HG02642 (cell line): ENCODE measurements at regions not wholly inside any gene's neighbourhood (a gene's known extent, or its start where the extent isn't known, plus 50 kb on each side); places are given as distances from the start of the nearest gene placed in this dataset.
"Not testable (repeated sequence)": the region's sequence is repeated elsewhere in the genome, so short reads cannot be mapped to it uniquely, and the experiment has no call there.

Source experiments
- ATAC-seq: cut with Tn5 transposase; IDR thresholded peaks from one replicate; pipeline ENCODE4 v1.9.1; 2021; ENCODE audit warnings: mild to moderate bottlenecking; ENCODE audit not compliant: unreplicated experiment, poor library complexity

GRCh38 chr18:34942276-34942675 lies 98.9 kb upstream of the MAPRE2 start:
- no peak for ATAC-seq

- no peak for ATAC-seq
Observed at GRCh38 chr18:34942975-34943374, 98.2 kb upstream of the MAPRE2 start.

GRCh38 chr18:34943587-34943986 lies 97.6 kb upstream of the MAPRE2 start:
- no peak for ATAC-seq

- ATAC-seq = no peak
Observed at GRCh38 chr18:34947711-34948125, 93.5 kb upstream of the MAPRE2 start.

- ATAC-seq = no peak
Observed at GRCh38 chr18:34951625-34952379, 89.4 kb upstream of the MAPRE2 start.

GRCh38 chr18:34953212-34953611 lies 88.0 kb upstream of the MAPRE2 start:
- no peak for ATAC-seq

- ATAC-seq = not testable (repeated sequence)
Observed at GRCh38 chr18:34955494-34955893, 85.7 kb upstream of the MAPRE2 start.

- no peak for ATAC-seq
Observed at GRCh38 chr18:34956663-34957062, 84.5 kb upstream of the MAPRE2 start.

GRCh38 chr18:34957119-34957863 lies 83.9 kb upstream of the MAPRE2 start:
- ATAC-seq = no peak

GRCh38 chr18:34957864-34958259 lies 83.4 kb upstream of the MAPRE2 start:
- no peak for ATAC-seq

- ATAC-seq = no peak
Observed at GRCh38 chr18:34959211-34959829, 81.9 kb upstream of the MAPRE2 start.

GRCh38 chr18:34959989-34960388 lies 81.2 kb upstream of the MAPRE2 start:
- ATAC-seq = no peak

GRCh38 chr18:34965108-34965507 lies 76.1 kb upstream of the MAPRE2 start:
- ATAC-seq = no peak

- no peak for ATAC-seq
Observed at GRCh38 chr18:34965566-34965965, 75.6 kb upstream of the MAPRE2 start.

GRCh38 chr18:34970106-34970505 lies 71.1 kb upstream of the MAPRE2 start:
- no peak for ATAC-seq

- no peak for ATAC-seq
Observed at GRCh38 chr18:34971313-34971712, 69.9 kb upstream of the MAPRE2 start.

GRCh38 chr18:34972765-34973414 lies 68.3 kb upstream of the MAPRE2 start:
- no peak for ATAC-seq

- ATAC-seq = no peak
Observed at GRCh38 chr18:34976123-34976522, 65.1 kb upstream of the MAPRE2 start.

- ATAC-seq = peak; percentile 3
Observed at GRCh38 chr18:34976534-34976898, 64.7 kb upstream of the MAPRE2 start.

- ATAC-seq = peak; percentile 78
Observed at GRCh38 chr18:34976899-34977837, 64.0 kb upstream of the MAPRE2 start.
